ENCODE measurements at regions not wholly inside any gene's neighbourhood (a gene's known extent, or its start where the extent isn't known, plus 50 kb on each side); places are given as distances from the start of the nearest gene placed in this dataset.

GRCh38 chr7:18081617-18082016 lies 54.0 kb upstream of the PRPS1L1 start:
- no peak for DNase-seq

- no peak for DNase-seq
Measured at GRCh38 chr7:18082169-18082568, 54.5 kb upstream of the PRPS1L1 start.

- DNase-seq = no peak
Measured at GRCh38 chr7:18086165-18087025, 58.7 kb upstream of the PRPS1L1 start.

- no peak for DNase-seq
Measured at GRCh38 chr7:18087026-18087686, 59.5 kb upstream of the PRPS1L1 start.

- DNase-seq = no peak
Measured at GRCh38 chr7:18087687-18088078, 60.0 kb upstream of the PRPS1L1 start.

GRCh38 chr7:18096087-18096486 lies 68.4 kb upstream of the PRPS1L1 start:
- no peak for DNase-seq

GRCh38 chr7:18102576-18102975 lies 74.9 kb upstream of the PRPS1L1 start:
- DNase-seq = no peak

GRCh38 chr7:18103436-18104218 lies 76.0 kb upstream of the PRPS1L1 start:
- DNase-seq = no peak

GRCh38 chr7:18109762-18110161 lies 82.1 kb upstream of the PRPS1L1 start:
- DNase-seq = no peak

GRCh38 chr7:18116661-18117060 lies 89.0 kb upstream of the PRPS1L1 start:
- no peak for DNase-seq

GRCh38 chr7:18117482-18117881 lies 89.8 kb upstream of the PRPS1L1 start:
- DNase-seq = no peak

- no peak for DNase-seq
Measured at GRCh38 chr7:18119985-18120384, 92.3 kb upstream of the PRPS1L1 start.

GRCh38 chr7:18123508-18124239 lies 96.0 kb upstream of the PRPS1L1 start:
- DNase-seq = no peak

- DNase-seq = no peak
Measured at GRCh38 chr7:18125476-18125875, 97.8 kb upstream of the PRPS1L1 start.

- no peak for DNase-seq
Measured at GRCh38 chr7:18126281-18126680, 98.6 kb upstream of the PRPS1L1 start.

GRCh38 chr7:18128846-18129245 lies 101.2 kb upstream of the PRPS1L1 start:
- no peak for DNase-seq

GRCh38 chr7:18132811-18133210 lies 105.2 kb upstream of the PRPS1L1 start:
- no peak for DNase-seq

GRCh38 chr7:18133921-18134320 lies 106.3 kb upstream of the PRPS1L1 start:
- DNase-seq = no peak

- DNase-seq = no peak
Measured at GRCh38 chr7:18140943-18141342, 113.3 kb upstream of the PRPS1L1 start.

- DNase-seq = no peak
Measured at GRCh38 chr7:18144166-18144565, 116.5 kb upstream of the PRPS1L1 start.

- DNase-seq = no peak
Measured at GRCh38 chr7:18145160-18145559, 117.5 kb upstream of the PRPS1L1 start.

GRCh38 chr7:18151422-18151821 lies 123.8 kb upstream of the PRPS1L1 start:
- no peak for DNase-seq

- DNase-seq = no peak
Measured at GRCh38 chr7:18153183-18153748, 125.6 kb upstream of the PRPS1L1 start.
